ENCODE measurements at regions not wholly inside any gene's neighbourhood (a gene's known extent, or its start where the extent isn't known, plus 50 kb on each side); places are given as distances from the start of the nearest gene placed in this dataset.

DNA sequence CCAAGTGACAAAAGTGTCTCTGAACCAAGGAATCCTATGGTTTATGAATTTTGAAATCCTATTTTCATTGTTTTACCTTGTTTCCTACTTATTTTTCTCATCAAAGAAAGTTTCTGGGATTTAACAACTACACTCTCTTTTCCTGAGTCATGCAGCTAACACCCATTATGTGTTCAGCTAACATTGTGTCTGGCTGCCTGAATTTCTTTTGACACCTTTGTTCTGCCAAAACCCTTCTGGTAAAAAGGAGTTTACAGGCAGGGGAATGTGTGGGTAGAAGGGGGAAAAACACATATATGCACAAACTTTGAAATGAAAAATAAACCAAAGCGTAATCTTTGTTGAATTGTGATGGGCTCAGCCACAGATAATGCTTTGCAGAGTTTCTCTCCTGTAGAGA, 146.2 kb downstream of the COX7C start:
- Histone ChIP-seq H3K9me3 (ENCODE audit: insufficient read depth, low read length) (no peaks in the 10 kb centered on the region), H3K27ac (ENCODE audit: low read depth, low read length) (no peak overlapping the region), H3K9ac (ENCODE audit: low read length) (no peak overlapping the region), H3K9me2 (replicated peaks; ENCODE audit: insufficient read depth, low read length) (no peaks in the 10 kb centered on the region), H3K36me3 (ENCODE audit: low read length) (no peaks in the 10 kb centered on the region), H3K4me3 (ENCODE audit: insufficient read depth, low read length, poor library complexity, severe bottlenecking) (no peak overlapping the region), H3K27me3 (ENCODE audit: low read length) (no peaks in the 10 kb centered on the region), H3F3A (ENCODE audit: insufficient read depth) (no peaks in the 10 kb centered on the region), H2AFZ (ENCODE audit: low read depth, low read length, severe bottlenecking) (no peak overlapping the region), H3K4me2 (ENCODE audit: low read depth, low read length, poor library complexity, severe bottlenecking) (no peak overlapping the region), H3K79me2 (ENCODE audit: insufficient read depth, low read length) (no peaks in the 10 kb centered on the region), H4K20me1 (ENCODE audit: low read depth, low read length) (no peaks in the 10 kb centered on the region)
- TF ChIP-seq, protein P1, sequence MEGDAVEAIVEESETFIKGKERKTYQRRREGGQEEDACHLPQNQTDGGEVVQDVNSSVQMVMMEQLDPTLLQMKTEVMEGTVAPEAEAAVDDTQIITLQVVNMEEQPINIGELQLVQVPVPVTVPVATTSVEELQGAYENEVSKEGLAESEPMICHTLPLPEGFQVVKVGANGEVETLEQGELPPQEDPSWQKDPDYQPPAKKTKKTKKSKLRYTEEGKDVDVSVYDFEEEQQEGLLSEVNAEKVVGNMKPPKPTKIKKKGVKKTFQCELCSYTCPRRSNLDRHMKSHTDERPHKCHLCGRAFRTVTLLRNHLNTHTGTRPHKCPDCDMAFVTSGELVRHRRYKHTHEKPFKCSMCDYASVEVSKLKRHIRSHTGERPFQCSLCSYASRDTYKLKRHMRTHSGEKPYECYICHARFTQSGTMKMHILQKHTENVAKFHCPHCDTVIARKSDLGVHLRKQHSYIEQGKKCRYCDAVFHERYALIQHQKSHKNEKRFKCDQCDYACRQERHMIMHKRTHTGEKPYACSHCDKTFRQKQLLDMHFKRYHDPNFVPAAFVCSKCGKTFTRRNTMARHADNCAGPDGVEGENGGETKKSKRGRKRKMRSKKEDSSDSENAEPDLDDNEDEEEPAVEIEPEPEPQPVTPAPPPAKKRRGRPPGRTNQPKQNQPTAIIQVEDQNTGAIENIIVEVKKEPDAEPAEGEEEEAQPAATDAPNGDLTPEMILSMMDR (IDR thresholded peaks at IDR 0.05; ENCODE audit: insufficient read depth, low read length, poor library complexity, severe bottlenecking), result no peak

DNA sequence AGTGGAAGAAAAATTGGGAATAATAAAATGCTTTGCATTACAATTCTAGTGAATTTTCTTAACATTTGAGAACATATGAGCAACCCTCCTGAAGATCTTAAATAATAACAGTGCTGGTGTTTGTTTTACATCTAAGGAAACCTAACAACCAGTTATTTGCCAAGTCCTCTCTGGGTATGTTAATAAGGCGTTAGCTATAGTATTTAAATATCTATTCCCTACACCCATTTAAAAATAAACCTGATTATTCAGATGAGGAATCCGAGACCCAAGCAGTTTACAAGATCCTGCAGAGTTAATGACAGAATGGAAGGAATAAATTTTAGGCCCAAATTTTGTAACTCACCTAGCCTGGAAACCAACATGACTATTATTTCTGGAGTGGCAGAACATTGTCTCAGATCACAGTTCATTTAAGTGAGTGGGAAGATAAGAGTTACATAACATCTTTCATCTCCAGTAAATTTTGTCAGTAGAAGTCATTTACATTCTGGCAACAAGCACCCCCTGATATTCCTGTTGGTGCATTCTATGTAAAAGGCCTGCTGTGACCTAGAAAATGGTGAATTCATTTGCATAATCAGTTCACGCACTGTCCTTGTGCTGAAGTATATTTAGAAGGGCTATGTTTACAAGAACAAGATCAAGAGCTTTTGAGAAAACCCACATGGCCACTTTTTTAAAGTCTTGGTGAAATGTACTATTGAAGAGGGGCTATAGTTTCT, 148.2 kb downstream of the COX7C start:
- no peak for TF ChIP-seq EZH2phosphoT487 (conservative IDR thresholded peaks at IDR 0.05; ENCODE audit: low read length)
- TF ChIP-seq, protein P1 (IDR thresholded peaks at IDR 0.05; ENCODE audit: insufficient read depth, low read length, poor library complexity, severe bottlenecking), result no peak
- Histone ChIP-seq H3K27ac (ENCODE audit: low read depth, low read length) (no peak overlapping the region), H3F3A (ENCODE audit: insufficient read depth) (no peaks in the 10 kb centered on the region), H2AFZ (ENCODE audit: low read depth, low read length, severe bottlenecking) (no peak overlapping the region), H3K9ac (ENCODE audit: low read length) (no peak overlapping the region), H3K36me3 (ENCODE audit: low read length) (no peaks in the 10 kb centered on the region), H4K20me1 (ENCODE audit: low read depth, low read length) (no peaks in the 10 kb centered on the region), H3K9me2 (replicated peaks; ENCODE audit: insufficient read depth, low read length) (no peaks in the 10 kb centered on the region), H3K27me3 (ENCODE audit: low read length) (no peaks in the 10 kb centered on the region), H3K4me3 (ENCODE audit: insufficient read depth, low read length, poor library complexity, severe bottlenecking) (no peak overlapping the region), H3K4me2 (ENCODE audit: low read depth, low read length, poor library complexity, severe bottlenecking) (no peak overlapping the region), H3K79me2 (ENCODE audit: insufficient read depth, low read length) (no peaks in the 10 kb centered on the region), H3K9me3 (ENCODE audit: insufficient read depth, low read length) (no peaks in the 10 kb centered on the region)

DNA sequence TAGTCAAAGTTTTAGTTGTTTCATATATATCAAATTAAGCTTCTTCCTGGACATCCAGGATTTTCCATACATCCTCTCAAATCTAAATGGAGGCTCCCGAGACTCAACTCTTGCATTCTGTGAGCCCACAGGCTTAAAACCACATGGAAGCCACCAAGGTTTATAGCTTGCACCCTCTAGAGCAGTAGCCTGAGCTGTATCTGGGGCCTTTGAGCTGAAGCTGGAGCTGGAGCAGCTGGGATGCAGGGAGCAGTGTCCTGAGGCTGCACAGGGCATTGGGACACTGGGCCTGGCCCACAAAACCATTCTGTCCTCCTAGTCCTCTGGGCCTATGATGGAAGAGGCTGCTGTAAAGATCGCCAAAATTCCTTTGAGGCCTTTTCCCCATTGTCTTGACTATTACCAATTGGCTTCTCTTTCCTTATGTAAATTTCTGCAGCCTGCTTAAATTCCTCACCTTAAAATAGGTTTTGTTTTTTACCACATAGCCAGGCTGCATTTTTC, 151.0 kb downstream of the COX7C start:
- Histone ChIP-seq H3K9me2 (replicated peaks; ENCODE audit: insufficient read depth, low read length) (no peaks in the 10 kb centered on the region), H3K4me3 (ENCODE audit: insufficient read depth, low read length, poor library complexity, severe bottlenecking) (no peak overlapping the region), H3K27ac (ENCODE audit: low read depth, low read length) (no peak overlapping the region), H3K79me2 (ENCODE audit: insufficient read depth, low read length) (no peaks in the 10 kb centered on the region), H3K9ac (ENCODE audit: low read length) (no peak overlapping the region), H3K4me2 (ENCODE audit: low read depth, low read length, poor library complexity, severe bottlenecking) (no peak overlapping the region), H2AFZ (ENCODE audit: low read depth, low read length, severe bottlenecking) (no peak overlapping the region), H3K9me3 (ENCODE audit: insufficient read depth, low read length) (no peaks in the 10 kb centered on the region), H4K20me1 (ENCODE audit: low read depth, low read length) (no peaks in the 10 kb centered on the region), H3K27me3 (ENCODE audit: low read length) (no peaks in the 10 kb centered on the region), H3F3A (ENCODE audit: insufficient read depth) (no peaks in the 10 kb centered on the region), H3K36me3 (ENCODE audit: low read length) (no peaks in the 10 kb centered on the region)
- no peak for TF ChIP-seq EZH2phosphoT487 (conservative IDR thresholded peaks at IDR 0.05; ENCODE audit: low read length)
- TF ChIP-seq, protein P1 (IDR thresholded peaks at IDR 0.05; ENCODE audit: insufficient read depth, low read length, poor library complexity, severe bottlenecking), result no peak
